ENCODE measurements at regions not wholly inside any gene's neighbourhood (a gene's known extent, or its start where the extent isn't known, plus 50 kb on each side); places are given as distances from the start of the nearest gene placed in this dataset.

GRCh38 chr6:109243863-109244825, 138.1 kb downstream of the CD164 start:
- H3K4me3 ChIP-seq = no peak overlapping the region

GRCh38 chr6:109242925-109243324, 139.3 kb downstream of the CD164 start:
- Histone ChIP-seq H3K27me3 (no peaks in the 10 kb centered on the region), H3K36me3 (no peaks in the 10 kb centered on the region), H3K4me3 (no peak overlapping the region), H3K27ac (no peak overlapping the region), H3K9me3 (ENCODE audit: low read depth) (no peaks in the 10 kb centered on the region), H3K4me1 (ENCODE audit: low read depth) (peaks cover 10% of the 10 kb centered on the region)
- DNase-seq (ENCODE audit: low read depth in 1 of 2, low spot score in 1 of 2) = no peak
- TF ChIP-seq CTCF (IDR thresholded peaks at IDR 0.05; ENCODE audit: low read depth, low read length) = no peak

More at GRCh38 chr6:109243863-109244825, 138.1 kb downstream of the CD164 start:
- TF ChIP-seq CTCF (IDR thresholded peaks at IDR 0.05; ENCODE audit: low read depth, low read length) = no peak
- Histone ChIP-seq H3K27me3 (no peaks in the 10 kb centered on the region), H3K27ac (no peak overlapping the region), H3K9me3 (ENCODE audit: low read depth) (no peaks in the 10 kb centered on the region), H3K4me1 (ENCODE audit: low read depth) (peaks cover 10% of the 10 kb centered on the region), H3K36me3 (no peaks in the 10 kb centered on the region)
- no peak for DNase-seq (ENCODE audit: low read depth in 1 of 2, low spot score in 1 of 2)

- no peak for TF ChIP-seq CTCF (IDR thresholded peaks at IDR 0.05; ENCODE audit: low read depth, low read length)
- H3K9me3 ChIP-seq (ENCODE audit: low read depth) = no peaks in the 10 kb centered on the region
- DNase-seq (ENCODE audit: low read depth in 1 of 2, low spot score in 1 of 2) = peak in 1 of 2 donors; percentile 13
Measured at GRCh38 chr6:109242029-109242428, 140.2 kb downstream of the CD164 start.

GRCh38 chr6:109241199-109241598, 141.1 kb downstream of the CD164 start:
- Histone ChIP-seq H3K27ac (no peak overlapping the region), H3K27me3 (no peaks in the 10 kb centered on the region), H3K4me3 (no peak overlapping the region), H3K36me3 (no peaks in the 10 kb centered on the region), H3K4me1 (ENCODE audit: low read depth) (peaks cover 10% of the 10 kb centered on the region), H3K9me3 (ENCODE audit: low read depth) (no peaks in the 10 kb centered on the region)
- DNase-seq (ENCODE audit: low read depth in 1 of 2, low spot score in 1 of 2) = peak in 1 of 2 donors; percentile 69
- no peak for TF ChIP-seq CTCF (IDR thresholded peaks at IDR 0.05; ENCODE audit: low read depth, low read length)

More at GRCh38 chr6:109242029-109242428, 140.2 kb downstream of the CD164 start:
- Histone ChIP-seq H3K36me3 (no peaks in the 10 kb centered on the region), H3K27me3 (no peaks in the 10 kb centered on the region), H3K4me1 (ENCODE audit: low read depth) (peaks cover 10% of the 10 kb centered on the region), H3K4me3 (no peak overlapping the region), H3K27ac (no peak overlapping the region)

GRCh38 chr6:109240370-109241084, 141.7 kb downstream of the CD164 start:
- no peaks in the 10 kb centered on the region for H3K27me3 ChIP-seq
- no peaks in the 10 kb centered on the region for H3K9me3 ChIP-seq (ENCODE audit: low read depth)
- H3K4me3 ChIP-seq = no peak overlapping the region
- no peak for DNase-seq (ENCODE audit: low read depth in 1 of 2, low spot score in 1 of 2)
- H3K27ac ChIP-seq = no peak overlapping the region
- no peak for TF ChIP-seq CTCF (IDR thresholded peaks at IDR 0.05; ENCODE audit: low read depth, low read length)
- H3K4me1 ChIP-seq (ENCODE audit: low read depth) = peaks cover 10% of the 10 kb centered on the region
- no peaks in the 10 kb centered on the region for H3K36me3 ChIP-seq

Data from cardiac muscle cell (in vitro differentiated cells and primary cell).